SK-N-SH (cell line): ENCODE measurements at regions not wholly inside any gene's neighbourhood (a gene's known extent, or its start where the extent isn't known, plus 50 kb on each side); places are given as distances from the start of the nearest gene placed in this dataset.

Source experiments
- CTCF ChIA-PET: fragments of 300-600, 350-600 bp; formaldehyde crosslinking; extraction: SDS; loops from one replicate; lab custom pipeline; 2021; lab: Yijun Ruan, JAX
- POLR2A ChIA-PET: fragments of 350-600 bp; sonication (Branson Sonifier 250); formaldehyde crosslinking; extraction: SDS; loops from one replicate; lab custom pipeline; 2020; ENCODE audit warnings: antibody characterized with exemption, inconsistent platforms; lab: Yijun Ruan, JAX
- DNase-seq: peaks from one replicate; pipeline ENCODE4 v3.0.0; 2012
- H2AFZ ChIP-seq: fragments of 200-600 bp; sonication (generic); 2 replicates; pipeline ENCODE4 v1.8.1; 2016; ENCODE audit warnings: antibody characterized with exemption, mild to moderate bottlenecking, low read depth
- H3F3A ChIP-seq: fragments of 200-600 bp; sonication (generic); replicated peaks from 2 replicates; pipeline ENCODE3; 2016; ENCODE audit warnings: antibody characterized with exemption, mild to moderate bottlenecking; ENCODE audit not compliant: insufficient read depth
- H3K27ac ChIP-seq, 2 experiments: fragments of 200-500 bp in 1 of 2; fragments of 200-600 bp in 1 of 2; sonication (Bioruptor generic) in 1 of 2; sonication (generic), shearing (Covaris generic) in 1 of 2; 2 replicates each; pipeline versions ENCODE4 v1.5.1 to v1.6.1; 2014 to 2016; ENCODE audit warnings: low read depth in 2 of 2, inconsistent platforms in 1 of 2, low read length in 1 of 2, mild to moderate bottlenecking in 1 of 2, mixed read lengths in 1 of 2
- H3K27me3 ChIP-seq: fragments of 200-600 bp; sonication (generic), shearing (Covaris generic); 2 replicates; pipeline ENCODE4 v1.6.1; 2016; ENCODE audit warnings: mixed run types; ENCODE audit not compliant: insufficient read depth
- H3K36me3 ChIP-seq, 2 experiments: fragments of 200-500 bp in 1 of 2; fragments of 200-600 bp in 1 of 2; sonication (Bioruptor generic) in 1 of 2; sonication (generic) in 1 of 2; replicated peaks in 1 of 2; 2 replicates each; pipeline versions ENCODE3 to v1.5.1; 2014 to 2016; ENCODE audit warnings: low read length in 1 of 2, mild to moderate bottlenecking in 1 of 2; ENCODE audit not compliant: insufficient read depth in 2 of 2, control insufficient read depth in 1 of 2
- H3K4me1 ChIP-seq, 2 experiments: fragments of 200-500 bp in 1 of 2; fragments of 200-600 bp in 1 of 2; sonication (Bioruptor generic) in 1 of 2; sonication (generic), shearing (Covaris generic) in 1 of 2; 2 replicates each; pipeline versions ENCODE4 v1.5.1 to v1.6.1; 2014 to 2016; ENCODE audit warnings: low read depth in 1 of 2, low read length in 1 of 2, mixed run types in 1 of 2; ENCODE audit not compliant: insufficient read depth in 2 of 2, control insufficient read depth in 1 of 2
- H3K4me2 ChIP-seq: fragments of 200-600 bp; sonication (generic), shearing (Covaris generic); 2 replicates; pipeline ENCODE4 v1.6.1; 2017; ENCODE audit warnings: mixed run types
- H3K4me3 ChIP-seq, 2 experiments: fragments of 200-500 bp in 1 of 2; fragments of 200-600 bp in 1 of 2; sonication (Bioruptor generic) in 1 of 2; sonication (generic), shearing (Covaris generic) in 1 of 2; 2 replicates each; pipeline versions ENCODE4 v1.5.1 to v1.8.1; 2014 to 2016; ENCODE audit warnings: low read depth in 2 of 2, inconsistent platforms in 1 of 2, low read length in 1 of 2, mild to moderate bottlenecking in 1 of 2, mixed read lengths in 1 of 2, moderate library complexity in 1 of 2
- H3K79me2 ChIP-seq: fragments of 200-600 bp; sonication (generic); 2 replicates; pipeline ENCODE4 v1.8.1; 2017; ENCODE audit warnings: mild to moderate bottlenecking; ENCODE audit not compliant: insufficient read depth
- H3K9ac ChIP-seq: fragments of 200-600 bp; sonication (generic); 2 replicates; pipeline ENCODE4 v1.6.1; 2017; ENCODE audit warnings: mixed run types
- H3K9me2 ChIP-seq: fragments of 200-600 bp; sonication (generic); 2 replicates; pipeline ENCODE4 v1.6.1; 2017; ENCODE audit warnings: mixed run types
- H3K9me3 ChIP-seq: fragments of 200-600 bp; sonication (generic); 2 replicates; pipeline ENCODE4 v1.6.1; 2017; ENCODE audit warnings: mixed run types, mild to moderate bottlenecking, moderate library complexity
- H4K20me1 ChIP-seq: fragments of 200-600 bp; sonication (generic); 2 replicates; pipeline ENCODE4 v1.6.1; 2017; ENCODE audit warnings: mild to moderate bottlenecking, mixed run types; ENCODE audit not compliant: insufficient read depth
- EP300 ChIP-seq, 2 experiments: IDR thresholded peaks; 2 replicates each; pipeline versions ENCODE4 v1.4.0 to v1.6.1; 2012; ENCODE audit warnings: borderline replicate concordance in 1 of 2, low read depth in 1 of 2, low read length in 1 of 2
- EZH2phosphoT487 ChIP-seq: fragments of 200-600 bp; sonication (generic); IDR thresholded peaks from 2 replicates; pipeline ENCODE4 v1.6.1; 2017; ENCODE audit warnings: low read depth, mixed run types, mild to moderate bottlenecking, antibody characterized with exemption, moderate library complexity, borderline replicate concordance
- FOXJ3 ChIP-seq: sonication (generic); formaldehyde crosslinking; IDR thresholded peaks from 2 replicates; pipeline ENCODE4 v1.5.1; 2020; ENCODE audit warnings: mild to moderate bottlenecking, missing genetic modification reagents
- GABPA ChIP-seq: IDR thresholded peaks from 2 replicates; pipeline ENCODE4 v1.4.0; 2012; ENCODE audit warnings: low read depth, mild to moderate bottlenecking
- JUND ChIP-seq: IDR thresholded peaks from 2 replicates; pipeline ENCODE4 v1.4.0; 2012
- MAX ChIP-seq: IDR thresholded peaks from 2 replicates; pipeline ENCODE4 v1.4.0; 2012; ENCODE audit warnings: low read depth
- MEF2A ChIP-seq: IDR thresholded peaks from 2 replicates; pipeline ENCODE4 v1.4.0; 2012; ENCODE audit warnings: low read depth, borderline replicate concordance
- MXI1 ChIP-seq: IDR thresholded peaks from 2 replicates; pipeline ENCODE4 v1.6.1; 2012; ENCODE audit warnings: mild to moderate bottlenecking, low read depth, low read length, improper control_type of control experiment
- NFIC ChIP-seq: IDR thresholded peaks from 2 replicates; pipeline ENCODE4 v1.4.0; 2012; ENCODE audit warnings: borderline replicate concordance
- NRF1 ChIP-seq: IDR thresholded peaks from 2 replicates; pipeline ENCODE4 v1.6.1; 2012; ENCODE audit warnings: low read depth, mild to moderate bottlenecking, low read length
- PBX3 ChIP-seq: IDR thresholded peaks from 2 replicates; pipeline ENCODE4; 2012
- RAD21 ChIP-seq: IDR thresholded peaks from 2 replicates; pipeline ENCODE4 v1.6.1; 2012; ENCODE audit warnings: mild to moderate bottlenecking, low read length
- REST ChIP-seq: IDR thresholded peaks from 2 replicates; pipeline ENCODE4 v1.6.1; 2012; ENCODE audit warnings: mild to moderate bottlenecking, low read depth, low read length, moderate library complexity
- RFX5 ChIP-seq: IDR thresholded peaks from 2 replicates; pipeline ENCODE4 v1.6.1; 2012; ENCODE audit warnings: mild to moderate bottlenecking, improper control_type of control experiment, low read length
- RXRA ChIP-seq: IDR thresholded peaks from 2 replicates; pipeline ENCODE4 v1.4.0; 2012; ENCODE audit warnings: low read depth, mild to moderate bottlenecking, borderline replicate concordance
- SMC3 ChIP-seq: IDR thresholded peaks from 2 replicates; pipeline ENCODE4 v1.6.1; 2012; ENCODE audit warnings: low read depth, low read length, improper control_type of control experiment
- TAF1 ChIP-seq: IDR thresholded peaks from 2 replicates; pipeline ENCODE4 v1.6.1; 2012; ENCODE audit warnings: low read depth, mild to moderate bottlenecking, low read length, moderate library complexity, borderline replicate concordance
- TCF12 ChIP-seq: IDR thresholded peaks from 2 replicates; pipeline ENCODE4 v1.4.0; 2012
- USF1 ChIP-seq: IDR thresholded peaks from 2 replicates; pipeline ENCODE4 v1.4.0; 2012; ENCODE audit warnings: low read depth, borderline replicate concordance
- USF2 ChIP-seq: fragments of 150-350 bp; IDR thresholded peaks from 2 replicates; pipeline ENCODE4 v1.6.1; 2017; ENCODE audit warnings: antibody characterized with exemption, low read length, low read depth, borderline replicate concordance
- YY1 ChIP-seq: IDR thresholded peaks from 2 replicates; pipeline ENCODE4 v1.4.0; 2012; ENCODE audit warnings: low read depth, mild to moderate bottlenecking
- ZBTB33 ChIP-seq: IDR thresholded peaks from 2 replicates; pipeline ENCODE4 v1.4.0; 2012; ENCODE audit warnings: low read depth, borderline replicate concordance
- WGBS: methylation state at CpG from one replicate; pipeline ENCODE4 v1.1.6; 2017; ENCODE audit warnings: low lambda C conversion rate; 5-methylcytosine and 5-hydroxymethylcytosine counted together

- TF ChIP-seq PBX3 = peak; percentile 84
- no peak for TF ChIP-seq YY1
Observed at GRCh38 chr14:71466946-71467345, 465.3 kb upstream of the RGS6 start (continued).

GRCh38 chr14:71467361-71467811 lies 464.8 kb upstream of the RGS6 start:
- CTCF ChIA-PET = no interaction called here
- Histone ChIP-seq H3K9me3 (no peaks in the 10 kb centered on the region; the same call in 1 of the 2 replicates), H3K36me3 (no peaks in the 10 kb centered on the region), H3K9ac (no peak overlapping the region; the same call in 1 of the 2 replicates), H3K4me3 (no peak overlapping the region), H3K79me2 (peaks cover 37% of the 10 kb centered on the region; the same call in 1 of the 2 replicates), H3K4me1 (peaks cover 18 to 20% of the 10 kb centered on the region in 2 experiments; a peak in 3 of 4 replicates), H3K4me2 (peak overlapping the region; percentile 18), H2AFZ (no peak overlapping the region), H4K20me1 (no peaks in the 10 kb centered on the region), H3K27ac (peak overlapping the region; percentile 61 to 73; a peak in 3 of 4 replicates), H3K9me2 (no peaks in the 10 kb centered on the region), H3K27me3 (no peaks in the 10 kb centered on the region), H3F3A (peaks cover 32% of the 10 kb centered on the region)
- no peak for DNase-seq
- WGBS = 3% methylated on average over 3 of the region's 3 CpGs
- POLR2A ChIA-PET = no interaction called here
- TF ChIP-seq ZBTB33 (no peak), PBX3 (peak; percentile 83), USF2 (no peak), REST (no peak), RAD21 (no peak), RXRA (0 out of 2 replicates have a peak, but pooled peaks have one; percentile 29), USF1 (no peak), RFX5 (no peak), TCF12 (peak; percentile 58; the same call in 1 of the 2 replicates), GABPA (no peak), SMC3 (no peak), EP300 (IDR thresholded peaks at IDR 0.05; ENCODE audit: borderline replicate concordance in 1 of 2, low read depth in 1 of 2, low read length in 1 of 2) (peak in 1 of 2 experiments; percentile 61; a peak in 2 of 4 replicates), NFIC (peak; percentile 56), MEF2A (no peak), JUND (peak; percentile 58), NRF1 (no peak), MXI1 (no peak), EZH2phosphoT487 (no peak), TAF1 (no peak), MAX (peak; percentile 24; the same call in 1 of the 2 replicates), FOXJ3 (CRISPR knock-in tag) (no peak)
